DOHH2 (cell line): ENCODE measurements at regions not wholly inside any gene's neighbourhood (a gene's known extent, or its start where the extent isn't known, plus 50 kb on each side); places are given as distances from the start of the nearest gene placed in this dataset.

ENCODE experiments used
- H3F3A ChIP-seq: fragments of 200-600 bp; sonication (generic), shearing (Covaris generic); 2 replicates; pipeline ENCODE4 v1.6.0; 2016; ENCODE audit warnings: antibody characterized with exemption, mild to moderate bottlenecking; ENCODE audit not compliant: control insufficient read depth, insufficient read depth
- H3K27ac ChIP-seq: fragments of 200-600 bp; sonication (generic); 2 replicates; pipeline ENCODE4 v1.5.1; 2014; ENCODE audit warnings: low read depth, mild to moderate bottlenecking, low read length, moderate library complexity
- H3K27me3 ChIP-seq: fragments of 200-600 bp; sonication (generic); 2 replicates; pipeline ENCODE4 v1.6.1; 2014; ENCODE audit warnings: mild to moderate bottlenecking, low read length, mixed read lengths; ENCODE audit not compliant: control insufficient read depth
- H3K36me3 ChIP-seq: fragments of 200-600 bp; sonication (generic); 2 replicates; pipeline ENCODE4 v1.6.1; 2014; ENCODE audit warnings: mild to moderate bottlenecking, low read length, moderate library complexity, mixed read lengths; ENCODE audit not compliant: control insufficient read depth
- H3K4me1 ChIP-seq: fragments of 200-600 bp; sonication (generic); 2 replicates; pipeline ENCODE4 v1.6.1; 2014; ENCODE audit warnings: mild to moderate bottlenecking, low read length, mixed read lengths; ENCODE audit not compliant: control insufficient read depth
- H3K4me2 ChIP-seq: fragments of 200-600 bp; sonication (generic); 2 replicates; pipeline ENCODE4 v1.6.0; 2014; ENCODE audit warnings: mild to moderate bottlenecking, low read length, moderate library complexity
- H3K4me3 ChIP-seq: fragments of 200-600 bp; sonication (generic); 2 replicates; pipeline ENCODE4 v1.5.1; 2014; ENCODE audit warnings: mild to moderate bottlenecking, low read length, mixed read lengths
- H3K79me2 ChIP-seq: fragments of 200-600 bp; sonication (generic); 2 replicates; pipeline ENCODE4 v1.6.1; 2014; ENCODE audit warnings: mild to moderate bottlenecking, low read length, mixed read lengths; ENCODE audit not compliant: control insufficient read depth
- H3K9me2 ChIP-seq: fragments of 200-600 bp; sonication (generic); replicated peaks from 2 replicates; pipeline ENCODE4 v1.6.1; 2014; ENCODE audit warnings: mild to moderate bottlenecking, low read length, mixed read lengths; ENCODE audit not compliant: control insufficient read depth
- H3K9me3 ChIP-seq: fragments of 200-600 bp; sonication (generic); 2 replicates; pipeline ENCODE4 v1.6.1; 2014; ENCODE audit warnings: antibody characterized with exemption, low read length, mixed read lengths; ENCODE audit not compliant: control insufficient read depth, insufficient read depth
- H4K20me1 ChIP-seq: fragments of 200-600 bp; sonication (generic); 2 replicates; pipeline ENCODE4 v1.6.0; 2014; ENCODE audit warnings: low read depth, mild to moderate bottlenecking, antibody characterized with exemption, low read length, moderate library complexity; ENCODE audit not compliant: control insufficient read depth, insufficient read depth
- EZH2phosphoT487 ChIP-seq: fragments of 200-600 bp; sonication (generic); IDR thresholded peaks from 2 replicates; pipeline ENCODE4 v1.6.1; 2017; ENCODE audit warnings: borderline replicate concordance, mild to moderate bottlenecking, antibody characterized with exemption, low read length, moderate library complexity, mixed read lengths
- TF ChIP-seq, protein P1 (sequence below): fragments of 200-600 bp; sonication (generic); IDR thresholded peaks from one replicate; pipeline ENCODE4 v1.5.1; 2014; ENCODE audit warnings: antibody characterized with exemption, mild to moderate bottlenecking, low read depth, low read length; ENCODE audit not compliant: poor library complexity, severe bottlenecking

DNA sequence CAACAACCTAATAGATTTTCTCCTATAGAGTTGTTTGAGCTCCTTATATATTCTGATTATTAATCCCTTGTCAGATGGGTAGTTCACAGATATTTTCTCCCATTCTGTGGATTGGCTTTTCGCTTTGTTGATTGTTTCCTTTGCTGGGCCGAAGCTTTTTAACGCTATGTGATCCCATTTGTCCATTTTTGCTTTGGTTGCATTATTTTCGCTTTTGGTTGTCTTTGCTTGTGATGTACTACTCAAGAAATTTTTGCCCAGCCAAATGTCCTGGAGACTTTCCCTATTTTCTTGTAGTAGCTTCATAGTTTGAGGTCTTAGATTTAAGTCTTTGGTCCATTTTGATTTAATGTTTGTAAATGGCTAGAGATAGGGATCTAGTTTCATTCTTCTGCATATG, 258.4 kb upstream of the FAR2 start:
- no peaks in the 10 kb centered on the region for H3K36me3 ChIP-seq
- no peaks in the 10 kb centered on the region for H4K20me1 ChIP-seq
- 0 out of 2 replicates have a peak, but pooled peaks cover 3% of the 10 kb centered on the region for H3K27me3 ChIP-seq
- no peaks in the 10 kb centered on the region for H3K9me2 ChIP-seq
- no peaks in the 10 kb centered on the region for H3K4me1 ChIP-seq
- no peak overlapping the region for H3K4me3 ChIP-seq
- no peaks in the 10 kb centered on the region for H3F3A ChIP-seq
- no peak for TF ChIP-seq EZH2phosphoT487
- TF ChIP-seq, protein P1, sequence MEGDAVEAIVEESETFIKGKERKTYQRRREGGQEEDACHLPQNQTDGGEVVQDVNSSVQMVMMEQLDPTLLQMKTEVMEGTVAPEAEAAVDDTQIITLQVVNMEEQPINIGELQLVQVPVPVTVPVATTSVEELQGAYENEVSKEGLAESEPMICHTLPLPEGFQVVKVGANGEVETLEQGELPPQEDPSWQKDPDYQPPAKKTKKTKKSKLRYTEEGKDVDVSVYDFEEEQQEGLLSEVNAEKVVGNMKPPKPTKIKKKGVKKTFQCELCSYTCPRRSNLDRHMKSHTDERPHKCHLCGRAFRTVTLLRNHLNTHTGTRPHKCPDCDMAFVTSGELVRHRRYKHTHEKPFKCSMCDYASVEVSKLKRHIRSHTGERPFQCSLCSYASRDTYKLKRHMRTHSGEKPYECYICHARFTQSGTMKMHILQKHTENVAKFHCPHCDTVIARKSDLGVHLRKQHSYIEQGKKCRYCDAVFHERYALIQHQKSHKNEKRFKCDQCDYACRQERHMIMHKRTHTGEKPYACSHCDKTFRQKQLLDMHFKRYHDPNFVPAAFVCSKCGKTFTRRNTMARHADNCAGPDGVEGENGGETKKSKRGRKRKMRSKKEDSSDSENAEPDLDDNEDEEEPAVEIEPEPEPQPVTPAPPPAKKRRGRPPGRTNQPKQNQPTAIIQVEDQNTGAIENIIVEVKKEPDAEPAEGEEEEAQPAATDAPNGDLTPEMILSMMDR, result no peak
- H3K9me3 ChIP-seq, result no peaks in the 10 kb centered on the region
- H3K27ac ChIP-seq, result no peak overlapping the region
- H3K79me2 ChIP-seq, result no peaks in the 10 kb centered on the region
- H3K4me2 ChIP-seq, result no peak overlapping the region

DNA sequence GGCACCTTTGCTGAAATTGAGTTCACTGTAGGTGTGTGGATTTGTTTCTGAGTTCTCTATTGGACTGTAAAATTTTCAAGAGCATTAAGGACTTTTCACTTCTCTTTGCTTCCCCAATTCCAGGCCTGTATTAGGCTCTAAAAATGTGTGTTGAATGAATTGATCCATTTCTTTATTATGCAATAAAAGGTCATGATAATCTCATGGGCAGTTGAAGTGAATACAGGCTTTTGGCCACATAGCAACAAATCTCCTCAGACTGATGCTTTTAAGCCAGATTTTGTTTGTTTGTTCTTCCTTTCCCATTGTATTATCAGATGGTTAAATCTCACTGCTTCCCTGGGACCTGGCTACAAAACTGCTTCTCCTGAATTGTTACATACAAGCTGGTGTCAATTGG, 258.0 kb upstream of the FAR2 start:
- H3K9me2 ChIP-seq, result no peaks in the 10 kb centered on the region
- 0 out of 2 replicates have a peak, but pooled peaks cover 3% of the 10 kb centered on the region for H3K27me3 ChIP-seq
- TF ChIP-seq, protein P1, result no peak
- TF ChIP-seq EZH2phosphoT487, result no peak
- no peaks in the 10 kb centered on the region for H3K9me3 ChIP-seq
- H3K36me3 ChIP-seq, result no peaks in the 10 kb centered on the region
- no peak overlapping the region for H3K4me2 ChIP-seq
- H3K4me3 ChIP-seq, result no peak overlapping the region
- H3F3A ChIP-seq, result no peaks in the 10 kb centered on the region
- no peaks in the 10 kb centered on the region for H4K20me1 ChIP-seq
- H3K79me2 ChIP-seq, result no peaks in the 10 kb centered on the region
- H3K27ac ChIP-seq, result no peak overlapping the region
- no peaks in the 10 kb centered on the region for H3K4me1 ChIP-seq

DNA sequence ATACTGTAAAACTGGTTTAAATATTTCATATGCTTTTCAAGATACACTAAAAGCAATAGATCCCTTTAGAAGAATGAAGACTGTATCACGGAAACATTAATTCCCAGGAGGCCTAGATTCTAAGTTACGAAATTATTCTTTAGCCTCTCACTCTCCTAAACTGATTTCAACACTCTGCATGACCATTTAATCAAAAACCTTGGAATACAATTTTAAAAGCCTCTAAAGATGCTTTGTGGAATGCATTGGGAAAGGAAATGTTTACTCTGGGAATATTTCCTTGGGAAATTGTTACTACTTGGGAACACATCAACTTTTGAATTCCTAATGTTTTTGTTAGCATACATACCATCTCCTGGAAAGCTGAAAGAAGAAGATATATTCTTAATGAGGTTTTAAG, 255.7 kb upstream of the FAR2 start:
- H3K36me3 ChIP-seq, result no peaks in the 10 kb centered on the region
- no peak overlapping the region for H3K4me2 ChIP-seq
- H4K20me1 ChIP-seq, result no peaks in the 10 kb centered on the region
- no peaks in the 10 kb centered on the region for H3F3A ChIP-seq
- TF ChIP-seq, protein P1, result no peak
- no peak for TF ChIP-seq EZH2phosphoT487
- H3K27me3 ChIP-seq, result no peaks in the 10 kb centered on the region
- H3K79me2 ChIP-seq, result no peaks in the 10 kb centered on the region
- no peak overlapping the region for H3K27ac ChIP-seq
- H3K9me3 ChIP-seq, result no peaks in the 10 kb centered on the region
- no peak overlapping the region for H3K4me3 ChIP-seq
- no peaks in the 10 kb centered on the region for H3K9me2 ChIP-seq
- no peaks in the 10 kb centered on the region for H3K4me1 ChIP-seq

DNA sequence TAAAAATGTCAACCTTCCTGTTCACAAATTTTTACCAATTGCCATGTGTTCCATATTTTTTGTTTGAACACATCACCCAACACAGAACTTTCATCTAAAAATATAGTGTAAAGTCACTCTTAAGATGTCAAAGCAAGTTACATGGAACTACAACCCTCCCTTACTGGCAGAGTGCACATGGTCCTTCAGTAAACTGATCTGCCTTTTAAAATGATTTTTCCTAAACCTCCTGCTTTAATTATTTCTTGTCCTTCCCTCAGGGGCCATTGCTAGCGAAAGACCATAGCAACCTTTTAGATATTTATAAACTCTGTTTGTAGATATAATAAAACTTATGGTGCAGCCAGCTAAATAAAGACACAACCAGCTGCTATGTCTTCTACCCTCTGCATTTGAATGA, 255.2 kb upstream of the FAR2 start:
- Histone ChIP-seq H3K79me2 (no peaks in the 10 kb centered on the region), H3K4me3 (no peak overlapping the region)

More for the DNA sequence above, 255.2 kb upstream of the FAR2 start:
- Histone ChIP-seq H3K27me3 (no peaks in the 10 kb centered on the region), H3K9me2 (no peaks in the 10 kb centered on the region), H4K20me1 (no peaks in the 10 kb centered on the region), H3K36me3 (no peaks in the 10 kb centered on the region), H3F3A (no peaks in the 10 kb centered on the region), H3K27ac (no peak overlapping the region), H3K4me1 (no peaks in the 10 kb centered on the region), H3K4me2 (no peak overlapping the region), H3K9me3 (no peaks in the 10 kb centered on the region)
- TF ChIP-seq EZH2phosphoT487, result no peak
- TF ChIP-seq, protein P1, result no peak
